Prostate gland (tissue), 2 donors: ENCODE measurements at regions not wholly inside any gene's neighbourhood (a gene's known extent, or its start where the extent isn't known, plus 50 kb on each side); places are given as distances from the start of the nearest gene placed in this dataset.

Experiments
- DNase-seq: peaks from one replicate; pipeline ENCODE4 v3.0.0-alpha.2; 2019; ENCODE audit warnings: low spot score
- H3K27ac ChIP-seq, 2 donors: fragments of 200-600 bp; sonication (generic); 2 replicates each; pipeline ENCODE4 v1.5.1; 2017 to 2019
- H3K27me3 ChIP-seq: fragments of 200-600 bp; sonication (generic); replicated peaks from 2 replicates; pipeline ENCODE4 v1.5.1; 2019; ENCODE audit not compliant: insufficient read depth
- H3K36me3 ChIP-seq, 2 donors: fragments of 200-600 bp; sonication (generic); 1 replicate in 1 of 2; 2 replicates in 1 of 2; pipeline versions ENCODE4 v1.5.1 to v1.8.1; 2017 to 2019
- H3K4me1 ChIP-seq: fragments of 200-600 bp; sonication (generic); replicated peaks from 2 replicates; pipeline ENCODE4 v1.5.1; 2019
- H3K4me3 ChIP-seq, 2 donors: fragments of 200-600 bp; sonication (generic); 2 replicates each; pipeline ENCODE4 v1.5.1; 2017 to 2019
- H3K9me3 ChIP-seq: fragments of 200-600 bp; sonication (generic); 2 replicates; pipeline ENCODE4 v1.5.1; 2017
- POLR2A ChIP-seq: fragments of 450-650 bp; IDR thresholded peaks from one replicate; pipeline ENCODE4 v1.6.1; 2016; ENCODE audit warnings: antibody characterized with exemption, mild to moderate bottlenecking
- POLR2AphosphoS5 ChIP-seq: sonication (generic); formaldehyde crosslinking; IDR thresholded peaks from one replicate; pipeline ENCODE4 v1.6.1; 2017; ENCODE audit warnings: antibody characterized with exemption
- WGBS: methylation state at CpG from one replicate; pipeline ENCODE4 v1.1.5; 2018; 5-methylcytosine and 5-hydroxymethylcytosine counted together
- intact Hi-C: fragments of 100-400 bp; cut with DNase I; formaldehyde crosslinking; loops from one replicate; pipeline ENCODE4 v1.14.2; 2022
- TF ChIP-seq, protein P1 (sequence below), 4 experiments: fragments of 200-600 bp in 2 of 4; fragments of 450-650 bp in 2 of 4; sonication (generic) in 2 of 4; IDR thresholded peaks; 1 replicate in 3 of 4; 2 replicates in 1 of 4; pipeline ENCODE4 v1.5.1; 2016 to 2019; ENCODE audit warnings: antibody characterized with exemption in 4 of 4, mild to moderate bottlenecking in 2 of 4, moderate library complexity in 2 of 4

DNA sequence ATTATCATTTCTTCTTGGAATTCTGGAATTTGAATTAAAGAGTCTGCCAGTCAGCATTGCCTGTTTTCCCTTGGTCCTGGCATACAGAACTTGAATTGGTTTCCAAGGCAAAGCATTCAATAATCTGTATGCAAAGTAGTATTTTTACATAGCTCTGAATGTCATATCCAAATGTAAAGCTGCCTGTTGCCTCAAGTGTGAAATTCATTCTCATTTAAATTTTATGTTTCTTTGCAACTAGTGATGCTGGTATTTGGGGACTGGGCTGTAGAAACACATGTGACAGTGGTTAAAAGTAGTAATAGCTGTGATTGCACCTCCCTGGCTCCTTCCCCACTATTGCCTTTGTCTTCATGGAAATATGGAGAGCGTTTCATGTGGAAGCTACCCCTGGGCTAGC lies 743.9 kb upstream of the GOLIM4 start:
- intact Hi-C loops: no loop called here
- Histone ChIP-seq H3K36me3 (no peaks in the 10 kb centered on the region), H3K4me1 (no peaks in the 10 kb centered on the region), H3K9me3 (no peaks in the 10 kb centered on the region), H3K27ac (no peak overlapping the region), H3K27me3 (no peaks in the 10 kb centered on the region), H3K4me3 (no peak overlapping the region)
- WGBS: 84% methylated on average over 1 of the region's 1 CpG
- DNase-seq: no peak
- TF ChIP-seq POLR2AphosphoS5 (no peak), POLR2A (no peak)
- TF ChIP-seq, protein P1, sequence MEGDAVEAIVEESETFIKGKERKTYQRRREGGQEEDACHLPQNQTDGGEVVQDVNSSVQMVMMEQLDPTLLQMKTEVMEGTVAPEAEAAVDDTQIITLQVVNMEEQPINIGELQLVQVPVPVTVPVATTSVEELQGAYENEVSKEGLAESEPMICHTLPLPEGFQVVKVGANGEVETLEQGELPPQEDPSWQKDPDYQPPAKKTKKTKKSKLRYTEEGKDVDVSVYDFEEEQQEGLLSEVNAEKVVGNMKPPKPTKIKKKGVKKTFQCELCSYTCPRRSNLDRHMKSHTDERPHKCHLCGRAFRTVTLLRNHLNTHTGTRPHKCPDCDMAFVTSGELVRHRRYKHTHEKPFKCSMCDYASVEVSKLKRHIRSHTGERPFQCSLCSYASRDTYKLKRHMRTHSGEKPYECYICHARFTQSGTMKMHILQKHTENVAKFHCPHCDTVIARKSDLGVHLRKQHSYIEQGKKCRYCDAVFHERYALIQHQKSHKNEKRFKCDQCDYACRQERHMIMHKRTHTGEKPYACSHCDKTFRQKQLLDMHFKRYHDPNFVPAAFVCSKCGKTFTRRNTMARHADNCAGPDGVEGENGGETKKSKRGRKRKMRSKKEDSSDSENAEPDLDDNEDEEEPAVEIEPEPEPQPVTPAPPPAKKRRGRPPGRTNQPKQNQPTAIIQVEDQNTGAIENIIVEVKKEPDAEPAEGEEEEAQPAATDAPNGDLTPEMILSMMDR (IDR thresholded peaks at IDR 0.05): no peak

DNA sequence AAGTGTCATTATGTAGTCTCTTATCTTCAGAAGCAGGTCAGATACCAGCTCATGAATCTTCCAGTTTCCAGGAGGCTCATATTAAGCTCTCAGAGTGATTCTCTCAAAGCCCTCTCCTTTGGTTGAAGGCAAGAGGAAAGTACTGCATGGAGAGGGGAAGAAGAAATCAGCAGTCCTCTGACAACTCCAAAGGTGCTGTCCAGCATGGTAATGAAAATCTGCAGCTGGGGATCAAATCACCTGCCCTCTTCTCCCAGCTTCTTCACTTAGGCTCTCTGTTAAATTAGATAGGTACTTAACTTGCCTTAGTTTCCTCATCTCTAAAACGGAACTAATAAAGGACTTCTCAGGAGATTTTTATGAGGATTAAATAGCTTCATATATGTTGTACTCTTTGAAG lies 738.8 kb upstream of the GOLIM4 start:
- TF ChIP-seq, protein P1 (IDR thresholded peaks at IDR 0.05): no peak
- TF ChIP-seq POLR2A (no peak), POLR2AphosphoS5 (no peak)
- no peak for DNase-seq
- Histone ChIP-seq H3K4me3 (no peak overlapping the region), H3K27ac (no peak overlapping the region), H3K36me3 (no peaks in the 10 kb centered on the region), H3K9me3 (no peaks in the 10 kb centered on the region), H3K27me3 (no peaks in the 10 kb centered on the region), H3K4me1 (no peaks in the 10 kb centered on the region)
- WGBS: 93% methylated on average over 1 of the region's 1 CpG
- intact Hi-C loops: no loop called here

DNA sequence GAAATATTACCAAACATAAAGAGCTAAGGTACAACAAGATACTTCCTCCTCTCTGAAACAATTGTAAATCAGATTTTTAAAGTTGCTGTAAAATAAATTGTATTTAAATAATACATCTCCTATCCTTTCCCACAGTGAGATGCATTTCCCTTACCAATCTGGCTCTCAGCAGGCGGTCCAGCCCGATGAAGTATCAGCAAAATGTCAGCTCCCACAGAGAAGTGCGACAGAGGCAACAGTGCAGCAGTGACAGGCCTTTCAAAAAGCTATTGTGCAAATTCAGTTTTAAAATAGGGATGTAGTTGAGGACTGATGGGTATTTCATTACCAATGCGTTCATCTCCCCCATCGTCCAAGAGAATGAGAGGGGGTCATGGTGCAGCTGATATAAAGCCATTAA lies 733.2 kb upstream of the GOLIM4 start:
- DNase-seq: no peak
- Histone ChIP-seq H3K27me3 (no peaks in the 10 kb centered on the region), H3K4me1 (no peaks in the 10 kb centered on the region), H3K4me3 (no peak overlapping the region), H3K9me3 (no peaks in the 10 kb centered on the region), H3K27ac (no peak overlapping the region), H3K36me3 (no peaks in the 10 kb centered on the region)
- no peak for TF ChIP-seq POLR2A
- TF ChIP-seq POLR2AphosphoS5: no peak
- TF ChIP-seq, protein P1 (IDR thresholded peaks at IDR 0.05): no peak
- 78% methylated on average over 5 of the region's 5 CpGs for WGBS
- intact Hi-C loops: no loop called here

DNA sequence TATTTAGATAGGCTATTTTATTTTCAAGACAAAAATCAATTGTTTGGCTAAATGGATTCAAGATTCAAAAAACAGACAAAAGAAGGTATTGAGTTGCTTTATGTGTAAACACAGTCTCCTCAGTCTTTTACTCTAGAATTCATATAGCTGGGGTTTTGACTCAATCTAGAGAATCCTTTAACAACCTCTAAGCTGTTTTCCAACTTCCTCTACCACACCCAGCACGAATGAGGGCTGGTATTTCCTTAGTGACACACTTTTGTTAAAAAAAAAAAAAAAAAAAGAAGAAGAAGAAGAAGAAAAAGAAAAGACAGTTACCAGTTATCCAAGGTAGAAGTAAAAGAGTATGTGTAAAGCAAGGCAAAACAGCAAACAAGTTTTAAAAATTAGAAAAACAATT lies 732.8 kb upstream of the GOLIM4 start:
- TF ChIP-seq POLR2A (no peak), POLR2AphosphoS5 (no peak)
- TF ChIP-seq, protein P1 (IDR thresholded peaks at IDR 0.05): no peak
- Histone ChIP-seq H3K27ac (no peak overlapping the region), H3K9me3 (no peaks in the 10 kb centered on the region), H3K27me3 (no peaks in the 10 kb centered on the region), H3K4me3 (no peak overlapping the region), H3K36me3 (no peaks in the 10 kb centered on the region), H3K4me1 (no peaks in the 10 kb centered on the region)
- intact Hi-C loops: no loop called here
- 29% methylated on average over 1 of the region's 1 CpG for WGBS
- no peak for DNase-seq

DNA sequence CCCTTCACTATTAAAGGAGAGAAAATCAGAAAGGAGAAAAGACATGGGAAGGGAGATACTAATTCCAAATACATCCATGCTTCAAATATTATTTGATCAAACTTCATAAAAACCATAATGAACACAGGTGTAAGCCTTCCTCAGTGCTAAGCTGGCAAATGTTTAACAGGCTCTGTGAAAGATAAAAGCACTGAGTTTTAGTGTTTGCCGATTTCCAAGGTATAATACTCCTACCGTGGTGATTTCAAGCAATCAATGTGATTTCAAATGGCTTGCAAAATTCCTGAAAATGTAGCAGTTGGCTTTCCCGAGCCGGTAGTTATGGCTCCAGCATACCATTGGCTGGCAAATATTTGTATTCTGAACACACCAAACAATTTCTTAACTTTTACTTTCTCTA lies 732.3 kb upstream of the GOLIM4 start:
- H3K9me3 ChIP-seq: no peaks in the 10 kb centered on the region
- no peaks in the 10 kb centered on the region for H3K4me1 ChIP-seq
- DNase-seq: no peak
- no peak for TF ChIP-seq POLR2A
- TF ChIP-seq POLR2AphosphoS5: no peak
- TF ChIP-seq, protein P1 (IDR thresholded peaks at IDR 0.05): no peak
- no peaks in the 10 kb centered on the region for H3K27me3 ChIP-seq
- no peaks in the 10 kb centered on the region for H3K36me3 ChIP-seq
- H3K27ac ChIP-seq: no peak overlapping the region
- no peak overlapping the region for H3K4me3 ChIP-seq
- WGBS: 69% methylated on average over 4 of the region's 4 CpGs
- intact Hi-C loops: no loop called here
